GM23338 (cell line): ENCODE measurements at regions not wholly inside any gene's neighbourhood (a gene's known extent, or its start where the extent isn't known, plus 50 kb on each side); places are given as distances from the start of the nearest gene placed in this dataset.

Experiments used
- ATAC-seq: fragments of 200-7000 bp; cut with Tn5 transposase; 3 replicates; pipeline ENCODE4 v1.9.1; 2020
- DNase-seq: peaks from one replicate; pipeline ENCODE4 v3.0.0-alpha.2; 2015; ENCODE audit warnings: low spot score
- H2AFZ ChIP-seq: fragments of 200-600 bp; sonication (generic); 2 replicates; pipeline ENCODE4 v1.8.0; 2016; ENCODE audit warnings: antibody characterized with exemption, mild to moderate bottlenecking, moderate library complexity
- H3F3A ChIP-seq: fragments of 200-600 bp; sonication (generic); replicated peaks from 2 replicates; pipeline ENCODE4 v1.8.0; 2017; ENCODE audit warnings: antibody characterized with exemption, mixed run types, low read depth
- H3K27ac ChIP-seq: fragments of 200-600 bp; sonication (generic); 2 replicates; pipeline ENCODE4 v1.6.1; 2016; ENCODE audit warnings: low read depth
- H3K27me3 ChIP-seq: fragments of 200-600 bp; sonication (generic); 2 replicates; pipeline ENCODE4 v1.8.0; 2016; ENCODE audit warnings: mild to moderate bottlenecking, mixed run types, moderate library complexity; ENCODE audit not compliant: insufficient read depth
- H3K36me3 ChIP-seq: fragments of 200-600 bp; sonication (generic); 2 replicates; pipeline ENCODE4 v1.8.0; 2016; ENCODE audit warnings: mild to moderate bottlenecking; ENCODE audit not compliant: insufficient read depth
- H3K4me1 ChIP-seq: fragments of 200-600 bp; sonication (generic); 2 replicates; pipeline ENCODE4 v1.8.0; 2016; ENCODE audit warnings: mild to moderate bottlenecking, moderate library complexity; ENCODE audit not compliant: insufficient read depth
- H3K4me2 ChIP-seq: fragments of 200-600 bp; sonication (generic); 2 replicates; pipeline ENCODE4 v1.7.1; 2017; ENCODE audit warnings: mixed run types
- H3K4me3 ChIP-seq: fragments of 200-600 bp; sonication (generic); 2 replicates; pipeline ENCODE4 v1.6.1; 2016; ENCODE audit warnings: mixed run types
- H3K79me2 ChIP-seq: fragments of 200-600 bp; sonication (generic); replicated peaks from 2 replicates; pipeline ENCODE4 v1.8.0; 2017; ENCODE audit warnings: mild to moderate bottlenecking; ENCODE audit not compliant: insufficient read depth
- H3K9me2 ChIP-seq: fragments of 200-600 bp; sonication (generic); 2 replicates; pipeline ENCODE4 v1.8.0; 2017; ENCODE audit not compliant: insufficient read depth
- H4K20me1 ChIP-seq: fragments of 200-600 bp; sonication (generic); replicated peaks from 2 replicates; pipeline ENCODE4 v1.8.0; 2017; ENCODE audit warnings: mild to moderate bottlenecking; ENCODE audit not compliant: insufficient read depth
- H3K27ac Mint-ChIP-seq: 2 replicates; pipeline ENCODE4 v1.8.0; 2020; ENCODE audit warnings: inconsistent platforms, mild to moderate bottlenecking, moderate library complexity, mixed read lengths
- H3K27me3 Mint-ChIP-seq: 3 replicates; pipeline ENCODE4 v1.8.0; 2022; ENCODE audit warnings: low read depth, mild to moderate bottlenecking, moderate library complexity, mixed read lengths, inconsistent platforms; ENCODE audit not compliant: insufficient read depth, poor library complexity
- H3K36me3 Mint-ChIP-seq: 3 replicates; pipeline ENCODE4 v1.8.0; 2021; ENCODE audit warnings: low read depth, mild to moderate bottlenecking, inconsistent platforms, moderate library complexity, mixed read lengths
- H3K4me1 Mint-ChIP-seq: 3 replicates; pipeline ENCODE4 v1.8.0; 2020; ENCODE audit warnings: mild to moderate bottlenecking, inconsistent platforms, mixed read lengths
- H3K4me3 Mint-ChIP-seq: 3 replicates; pipeline ENCODE4 v1.8.0; 2021; ENCODE audit warnings: moderate library complexity, mild to moderate bottlenecking, inconsistent platforms, mixed read lengths
- H3K9me3 Mint-ChIP-seq: 3 replicates; pipeline ENCODE4 v1.8.0; 2020; ENCODE audit warnings: moderate library complexity, mild to moderate bottlenecking, inconsistent platforms, mixed read lengths
- CREB1 ChIP-seq: fragments of 250-450 bp; sonication (Bioruptor Pico); IDR thresholded peaks from 2 replicates; pipeline ENCODE4 v1.5.0; 2020; ENCODE audit warnings: low read depth, mild to moderate bottlenecking, moderate library complexity
- EZH2 ChIP-seq: fragments of 200-600 bp; sonication (generic); IDR thresholded peaks from one replicate; pipeline ENCODE4 v1.8.0; 2017; ENCODE audit warnings: antibody characterized with exemption, mild to moderate bottlenecking, low read depth; ENCODE audit not compliant: unreplicated experiment
- EZH2phosphoT487 ChIP-seq: fragments of 200-600 bp; sonication (generic); IDR thresholded peaks from one replicate; pipeline ENCODE4 v1.8.1; 2018; ENCODE audit warnings: antibody characterized with exemption; ENCODE audit not compliant: unreplicated experiment
- JUNB ChIP-seq: IDR thresholded peaks from one replicate; pipeline ENCODE4 v1.6.1; 2016; ENCODE audit warnings: antibody characterized with exemption; ENCODE audit not compliant: unreplicated experiment
- NANOG ChIP-seq: IDR thresholded peaks from 2 replicates; pipeline ENCODE4 v1.6.1; 2016; ENCODE audit warnings: antibody characterized with exemption, borderline replicate concordance
- POLR2AphosphoS5 ChIP-seq: IDR thresholded peaks from 2 replicates; pipeline ENCODE4 v1.6.1; 2016; ENCODE audit warnings: antibody characterized with exemption, low read depth
- STAT1 ChIP-seq: IDR thresholded peaks from one replicate; pipeline ENCODE4 v1.6.1; 2016; ENCODE audit warnings: antibody characterized with exemption; ENCODE audit not compliant: unreplicated experiment
- ZNF114 ChIP-seq: fragments of 250-450 bp; sonication (Bioruptor Pico); IDR thresholded peaks from 2 replicates; pipeline ENCODE4 v1.5.0; 2020; ENCODE audit warnings: mild to moderate bottlenecking, moderate library complexity
- ZNF331 ChIP-seq: fragments of 250-450 bp; sonication (Bioruptor Pico); IDR thresholded peaks from 2 replicates; pipeline ENCODE4 v1.5.0; 2020; ENCODE audit warnings: low read depth, mild to moderate bottlenecking, moderate library complexity
- TF ChIP-seq, protein P1 (sequence below), 2 experiments: fragments of 200-600 bp in 1 of 2; sonication (generic) in 1 of 2; conservative IDR thresholded peaks; 2 replicates each; pipeline versions ENCODE4 v1.5.1 to v1.6.1; 2016 to 2017; ENCODE audit warnings: antibody characterized with exemption in 2 of 2, low read depth in 2 of 2, mild to moderate bottlenecking in 2 of 2, moderate library complexity in 1 of 2
- TF ChIP-seq, protein P2 (sequence below): IDR thresholded peaks from one replicate; pipeline ENCODE4 v1.6.1; 2018; ENCODE audit warnings: antibody characterized with exemption; ENCODE audit not compliant: unreplicated experiment
- TF ChIP-seq, protein P3 (sequence below): IDR thresholded peaks from 2 replicates; pipeline ENCODE4 v1.6.1; 2016; ENCODE audit warnings: antibody characterized with exemption

DNA sequence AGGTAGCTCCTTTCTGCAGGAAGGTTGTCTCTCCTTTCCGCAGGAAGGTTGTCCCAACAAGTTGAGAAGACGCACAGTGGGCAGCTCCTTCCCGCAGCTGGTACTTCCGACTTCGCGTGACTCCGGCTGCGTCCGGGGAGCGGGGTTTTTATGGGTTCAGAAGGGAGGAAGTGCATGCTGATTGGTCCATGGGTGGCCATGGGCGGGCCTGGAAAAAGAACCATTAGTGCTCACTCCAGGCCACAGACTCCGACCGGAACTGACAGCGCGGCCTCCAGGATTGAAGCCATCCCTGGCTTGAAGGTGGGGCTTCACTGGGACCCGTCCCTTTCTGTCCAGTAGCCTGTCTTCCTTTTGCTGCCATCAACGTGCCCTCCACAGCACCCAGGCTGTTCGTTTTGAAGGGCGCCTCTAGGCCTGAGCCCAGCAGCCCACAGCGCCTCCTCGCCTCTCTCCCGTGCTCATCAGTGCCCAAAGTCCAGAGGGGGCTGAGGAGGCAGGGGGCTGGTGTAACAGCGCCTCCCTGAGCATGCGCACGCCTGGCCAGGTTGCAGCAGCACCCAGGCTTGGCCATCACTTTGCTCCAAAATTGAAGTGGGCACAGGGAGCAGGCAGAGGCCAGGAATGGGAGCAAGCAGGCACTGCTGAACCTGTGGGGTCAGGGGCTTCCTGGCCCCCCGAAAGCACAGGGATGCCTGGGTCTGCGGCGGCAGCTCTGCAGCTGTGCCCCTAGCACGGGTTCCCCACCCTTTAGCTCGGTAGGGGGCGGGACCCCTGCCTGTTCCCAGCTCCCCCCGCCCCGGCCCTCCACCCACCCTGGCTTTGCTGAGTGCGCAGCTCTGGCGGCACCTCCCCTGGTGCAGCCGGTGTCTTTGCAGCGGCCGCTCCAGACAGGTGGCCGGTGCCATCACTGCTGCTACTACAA lies 330.6 kb upstream of the MCTP2 start:
- Mint-ChIP-seq H3K27me3 (no peaks in the 10 kb centered on the region), H3K4me1 (peaks cover 3% of the 10 kb centered on the region; the same call in 2 of the 3 replicates), H3K4me3 (no peak overlapping the region), H3K27ac (no peak overlapping the region), H3K36me3 (no peaks in the 10 kb centered on the region), H3K9me3 (no peaks in the 10 kb centered on the region)
- ATAC-seq = peak; percentile 95
- H3K4me1 ChIP-seq = no peaks in the 10 kb centered on the region
- peak; percentile 22 for DNase-seq
- no peaks in the 10 kb centered on the region for H3K9me2 ChIP-seq
- H3K4me2 ChIP-seq = no peak overlapping the region
- H4K20me1 ChIP-seq = no peaks in the 10 kb centered on the region
- no peak overlapping the region for H3K4me3 ChIP-seq
- no peaks in the 10 kb centered on the region for H3K36me3 ChIP-seq
- TF ChIP-seq NANOG (no peak), EZH2 (no peak)
- TF ChIP-seq, protein P1, sequence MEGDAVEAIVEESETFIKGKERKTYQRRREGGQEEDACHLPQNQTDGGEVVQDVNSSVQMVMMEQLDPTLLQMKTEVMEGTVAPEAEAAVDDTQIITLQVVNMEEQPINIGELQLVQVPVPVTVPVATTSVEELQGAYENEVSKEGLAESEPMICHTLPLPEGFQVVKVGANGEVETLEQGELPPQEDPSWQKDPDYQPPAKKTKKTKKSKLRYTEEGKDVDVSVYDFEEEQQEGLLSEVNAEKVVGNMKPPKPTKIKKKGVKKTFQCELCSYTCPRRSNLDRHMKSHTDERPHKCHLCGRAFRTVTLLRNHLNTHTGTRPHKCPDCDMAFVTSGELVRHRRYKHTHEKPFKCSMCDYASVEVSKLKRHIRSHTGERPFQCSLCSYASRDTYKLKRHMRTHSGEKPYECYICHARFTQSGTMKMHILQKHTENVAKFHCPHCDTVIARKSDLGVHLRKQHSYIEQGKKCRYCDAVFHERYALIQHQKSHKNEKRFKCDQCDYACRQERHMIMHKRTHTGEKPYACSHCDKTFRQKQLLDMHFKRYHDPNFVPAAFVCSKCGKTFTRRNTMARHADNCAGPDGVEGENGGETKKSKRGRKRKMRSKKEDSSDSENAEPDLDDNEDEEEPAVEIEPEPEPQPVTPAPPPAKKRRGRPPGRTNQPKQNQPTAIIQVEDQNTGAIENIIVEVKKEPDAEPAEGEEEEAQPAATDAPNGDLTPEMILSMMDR (conservative IDR thresholded peaks at IDR 0.05; ENCODE audit: low read depth in 2 of 2) = peak; percentile 34 to 78
- H3K27ac ChIP-seq = no peak overlapping the region
- no peaks in the 10 kb centered on the region for H3K79me2 ChIP-seq
- H3F3A ChIP-seq = no peaks in the 10 kb centered on the region
- H2AFZ ChIP-seq = peak overlapping the region; percentile 76; the same call in 1 of the 2 replicates
- no peaks in the 10 kb centered on the region for H3K27me3 ChIP-seq

DNA sequence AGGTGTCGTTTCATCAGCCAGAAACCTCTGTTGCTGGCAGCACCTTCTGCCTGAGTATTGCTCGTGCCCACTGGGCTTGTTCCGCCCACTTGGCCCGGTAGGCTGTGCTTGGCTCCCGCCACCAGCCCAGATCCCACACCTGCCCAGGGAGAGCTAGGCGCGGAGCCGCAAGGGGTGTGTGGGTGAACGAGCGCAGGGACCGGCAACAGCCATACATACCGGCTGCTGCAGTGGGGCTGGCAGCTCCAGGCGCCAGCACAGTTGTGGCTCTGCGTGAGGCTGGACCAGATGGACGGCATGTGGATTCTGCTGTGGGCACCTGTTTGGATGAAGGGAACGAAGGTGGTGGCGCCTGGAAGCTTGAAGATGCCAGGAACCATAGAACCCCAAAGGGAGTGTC lies 331.5 kb upstream of the MCTP2 start:
- no peaks in the 10 kb centered on the region for H3K9me3 Mint-ChIP-seq
- H3K27me3 ChIP-seq = no peaks in the 10 kb centered on the region
- H3K4me3 ChIP-seq = no peak overlapping the region
- no peak overlapping the region for H3K27ac ChIP-seq
- no peaks in the 10 kb centered on the region for H3F3A ChIP-seq
- no peaks in the 10 kb centered on the region for H3K4me1 ChIP-seq
- H3K4me2 ChIP-seq = no peak overlapping the region
- H3K27ac Mint-ChIP-seq = no peak overlapping the region
- H3K4me1 Mint-ChIP-seq = peaks cover 3% of the 10 kb centered on the region; the same call in 2 of the 3 replicates
- H3K9me2 ChIP-seq = no peaks in the 10 kb centered on the region
- ATAC-seq = no peak
- no peak overlapping the region for H3K4me3 Mint-ChIP-seq
- H3K79me2 ChIP-seq = no peaks in the 10 kb centered on the region
- no peaks in the 10 kb centered on the region for H3K36me3 ChIP-seq
- no peaks in the 10 kb centered on the region for H3K36me3 Mint-ChIP-seq
- H3K27me3 Mint-ChIP-seq = no peaks in the 10 kb centered on the region
- DNase-seq = no peak
- no peaks in the 10 kb centered on the region for H4K20me1 ChIP-seq
- H2AFZ ChIP-seq = no peak overlapping the region
- no peak for TF ChIP-seq ZNF331 (CRISPR knock-in tag)
- no peak for TF ChIP-seq EZH2
- TF ChIP-seq POLR2AphosphoS5 = no peak
- TF ChIP-seq JUNB = no peak
- TF ChIP-seq, protein P2, sequence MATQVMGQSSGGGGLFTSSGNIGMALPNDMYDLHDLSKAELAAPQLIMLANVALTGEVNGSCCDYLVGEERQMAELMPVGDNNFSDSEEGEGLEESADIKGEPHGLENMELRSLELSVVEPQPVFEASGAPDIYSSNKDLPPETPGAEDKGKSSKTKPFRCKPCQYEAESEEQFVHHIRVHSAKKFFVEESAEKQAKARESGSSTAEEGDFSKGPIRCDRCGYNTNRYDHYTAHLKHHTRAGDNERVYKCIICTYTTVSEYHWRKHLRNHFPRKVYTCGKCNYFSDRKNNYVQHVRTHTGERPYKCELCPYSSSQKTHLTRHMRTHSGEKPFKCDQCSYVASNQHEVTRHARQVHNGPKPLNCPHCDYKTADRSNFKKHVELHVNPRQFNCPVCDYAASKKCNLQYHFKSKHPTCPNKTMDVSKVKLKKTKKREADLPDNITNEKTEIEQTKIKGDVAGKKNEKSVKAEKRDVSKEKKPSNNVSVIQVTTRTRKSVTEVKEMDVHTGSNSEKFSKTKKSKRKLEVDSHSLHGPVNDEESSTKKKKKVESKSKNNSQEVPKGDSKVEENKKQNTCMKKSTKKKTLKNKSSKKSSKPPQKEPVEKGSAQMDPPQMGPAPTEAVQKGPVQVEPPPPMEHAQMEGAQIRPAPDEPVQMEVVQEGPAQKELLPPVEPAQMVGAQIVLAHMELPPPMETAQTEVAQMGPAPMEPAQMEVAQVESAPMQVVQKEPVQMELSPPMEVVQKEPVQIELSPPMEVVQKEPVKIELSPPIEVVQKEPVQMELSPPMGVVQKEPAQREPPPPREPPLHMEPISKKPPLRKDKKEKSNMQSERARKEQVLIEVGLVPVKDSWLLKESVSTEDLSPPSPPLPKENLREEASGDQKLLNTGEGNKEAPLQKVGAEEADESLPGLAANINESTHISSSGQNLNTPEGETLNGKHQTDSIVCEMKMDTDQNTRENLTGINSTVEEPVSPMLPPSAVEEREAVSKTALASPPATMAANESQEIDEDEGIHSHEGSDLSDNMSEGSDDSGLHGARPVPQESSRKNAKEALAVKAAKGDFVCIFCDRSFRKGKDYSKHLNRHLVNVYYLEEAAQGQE = no peak
- TF ChIP-seq, protein P3, sequence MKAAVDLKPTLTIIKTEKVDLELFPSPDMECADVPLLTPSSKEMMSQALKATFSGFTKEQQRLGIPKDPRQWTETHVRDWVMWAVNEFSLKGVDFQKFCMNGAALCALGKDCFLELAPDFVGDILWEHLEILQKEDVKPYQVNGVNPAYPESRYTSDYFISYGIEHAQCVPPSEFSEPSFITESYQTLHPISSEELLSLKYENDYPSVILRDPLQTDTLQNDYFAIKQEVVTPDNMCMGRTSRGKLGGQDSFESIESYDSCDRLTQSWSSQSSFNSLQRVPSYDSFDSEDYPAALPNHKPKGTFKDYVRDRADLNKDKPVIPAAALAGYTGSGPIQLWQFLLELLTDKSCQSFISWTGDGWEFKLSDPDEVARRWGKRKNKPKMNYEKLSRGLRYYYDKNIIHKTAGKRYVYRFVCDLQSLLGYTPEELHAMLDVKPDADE = no peak
- TF ChIP-seq, protein P1 (conservative IDR thresholded peaks at IDR 0.05; ENCODE audit: low read depth in 2 of 2) = no peak
- TF ChIP-seq ZNF114 (CRISPR knock-in tag) = no peak
- no peak for TF ChIP-seq CREB1 (CRISPR knock-in tag)
- TF ChIP-seq EZH2phosphoT487 = no peak
- no peak for TF ChIP-seq STAT1
- TF ChIP-seq NANOG = no peak
